ENCODE measurements at regions not wholly inside any gene's neighbourhood (a gene's known extent, or its start where the extent isn't known, plus 50 kb on each side); places are given as distances from the start of the nearest gene placed in this dataset.

DNA sequence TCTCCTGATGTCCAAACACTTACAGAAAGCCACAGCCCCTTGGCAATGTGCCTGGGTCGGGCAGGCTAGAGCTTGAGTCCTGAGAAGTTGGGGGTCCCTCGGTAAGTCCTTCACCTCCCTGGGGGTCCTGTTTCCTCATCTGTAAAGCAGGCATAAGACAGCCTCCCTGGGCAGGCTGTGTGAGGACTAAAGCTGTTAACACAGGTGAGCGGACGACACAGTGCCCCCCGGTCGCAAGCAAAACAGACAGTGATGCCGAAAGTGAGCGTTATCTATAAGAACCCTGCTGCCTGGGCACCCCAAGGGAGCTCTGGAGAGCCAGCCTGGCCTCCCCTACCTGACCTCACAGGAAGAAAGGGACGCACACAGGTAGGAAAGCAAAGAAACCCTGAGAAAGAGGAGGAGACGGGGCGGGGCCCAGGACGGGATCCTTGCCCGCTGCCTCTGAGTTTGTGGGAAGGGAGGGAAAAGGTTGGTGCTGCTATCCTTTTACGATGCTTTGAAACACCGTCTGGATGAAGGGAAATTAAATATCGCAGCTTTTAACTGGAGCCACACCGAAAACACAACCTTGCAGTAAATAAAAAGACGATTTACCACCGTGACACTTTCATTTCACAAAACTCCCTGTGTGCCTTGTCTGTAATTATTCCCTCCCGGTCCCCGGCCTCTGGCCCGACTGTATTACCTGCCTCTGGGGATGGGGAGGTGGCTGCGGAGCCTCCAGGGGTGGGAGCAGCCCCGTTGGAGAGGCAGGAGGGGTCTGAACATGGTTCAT lies 67.1 kb downstream of the ENGASE start:
- DNase-seq = no peak

DNA sequence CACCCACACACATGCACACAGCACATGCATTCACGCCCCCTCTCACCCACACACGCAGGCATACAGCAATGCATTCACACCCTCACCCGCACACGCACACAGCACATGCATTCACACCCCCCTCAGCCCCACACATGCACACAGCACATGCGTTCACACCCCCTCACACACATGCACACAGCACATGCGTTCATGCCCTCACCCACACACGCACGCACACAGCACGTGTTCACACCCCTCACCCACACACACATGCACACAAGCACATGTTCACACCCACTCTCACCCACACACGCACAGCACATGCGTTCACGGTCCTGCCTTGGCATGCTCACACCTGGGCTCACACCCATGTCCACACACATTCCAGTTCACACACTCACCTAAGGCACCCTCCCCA lies 64.2 kb downstream of the ENGASE start:
- DNase-seq = no peak

DNA sequence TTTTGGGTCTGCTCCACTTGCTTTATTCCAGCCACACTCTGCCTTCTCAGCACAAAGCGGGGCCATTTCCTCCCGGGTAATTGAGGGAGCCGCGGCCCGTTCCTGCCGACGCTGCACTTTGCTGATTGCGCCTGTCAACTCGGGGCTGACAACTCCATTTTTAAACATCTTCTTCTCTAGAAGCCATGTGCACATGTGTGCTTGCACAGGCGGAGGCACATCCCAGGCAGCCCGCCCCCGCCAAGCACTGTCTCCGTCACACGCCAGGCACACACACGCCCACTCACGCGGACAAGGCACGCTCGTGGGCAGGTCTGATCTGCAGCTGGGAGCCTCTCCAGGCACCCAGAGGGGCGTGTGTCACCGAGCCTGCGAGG lies 63.2 kb downstream of the ENGASE start:
- DNase-seq = peak; percentile 60

DNA sequence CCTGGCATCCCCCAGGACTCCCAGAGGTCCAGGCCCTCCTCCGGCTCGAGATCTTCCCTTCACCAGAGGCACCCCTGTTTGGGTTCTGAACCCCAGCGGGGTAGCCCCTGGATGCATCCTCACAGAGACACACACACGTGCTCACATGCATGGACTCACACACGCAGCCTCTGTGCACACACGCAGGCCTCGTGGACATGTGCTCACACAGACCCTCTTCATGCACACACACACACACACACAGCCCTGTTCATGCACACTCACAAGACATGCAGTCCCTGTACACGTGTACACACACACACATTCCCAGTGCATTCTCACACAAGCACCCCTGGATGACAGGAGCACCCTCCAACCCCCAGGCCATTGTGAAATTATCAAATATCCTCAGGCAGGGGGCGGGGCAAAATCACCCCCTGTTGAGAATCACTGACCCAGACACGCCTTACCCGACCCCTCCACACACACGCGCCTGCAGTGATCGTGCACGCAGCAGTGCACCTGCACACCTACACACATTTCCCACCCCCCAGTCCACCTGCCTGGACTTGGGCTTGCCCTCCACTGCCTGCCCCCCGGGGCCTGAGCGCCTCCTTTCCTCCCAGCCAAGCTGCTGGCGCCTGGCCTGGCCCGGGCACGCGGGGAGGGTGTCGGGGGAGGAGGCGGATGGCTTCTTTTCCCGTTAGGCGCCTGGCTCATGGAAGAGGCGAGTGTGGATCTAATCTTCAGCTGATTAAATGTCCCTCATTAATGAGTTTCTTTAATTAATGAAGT lies 62.6 kb downstream of the ENGASE start:
- DNase-seq = peak; percentile 63

DNA sequence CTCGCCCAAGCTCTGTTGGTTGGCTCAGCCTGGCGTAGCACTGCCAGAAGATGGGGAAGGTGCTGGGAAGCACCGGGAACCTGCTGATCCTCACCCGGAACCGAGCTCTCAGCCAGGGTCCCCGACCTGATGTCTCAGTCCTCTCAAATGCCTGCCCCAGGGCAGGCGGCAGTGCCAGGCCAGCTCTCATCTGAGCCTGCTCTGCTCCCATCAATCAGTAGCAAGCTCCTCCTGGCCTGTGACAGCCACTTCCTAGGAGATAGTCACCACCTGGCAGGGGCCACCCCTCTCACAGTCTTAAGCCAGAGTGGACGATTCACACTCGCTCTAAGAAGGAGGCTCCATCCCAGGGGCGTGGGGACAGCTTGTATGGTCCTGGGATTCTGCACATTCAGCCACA lies 62.0 kb downstream of the ENGASE start:
- DNase-seq = no peak
